K562 (cell line): ENCODE measurements at regions not wholly inside any gene's neighbourhood (a gene's known extent, or its start where the extent isn't known, plus 50 kb on each side); places are given as distances from the start of the nearest gene placed in this dataset.

ENCODE experiments used
- ATAC-seq: fragments of 200-7000 bp; cut with Tn5 transposase; 3 replicates; pipeline ENCODE4 v1.9.1; 2020; ENCODE audit warnings: moderate library complexity
- BruUV-seq: library from RNA; stranded (reverse); fragments of 400-500 nt; replicated peaks from 2 replicates; lab custom pipeline; 2021; lab: Mats Ljungman, UMichigan
- CTCF ChIA-PET: fragments of 300-600 bp; formaldehyde crosslinking; extraction: SDS; loops from one replicate; lab custom pipeline; 2021; ENCODE audit warnings: low intra/inter-chr PET ratio; lab: Yijun Ruan, JAX
- POLR2A ChIA-PET: fragments of 300-600, 350-650 bp; sonication (Branson Sonifier 250); formaldehyde crosslinking; extraction: SDS; loops from one replicate; lab custom pipeline; 2021; ENCODE audit warnings: antibody characterized with exemption, inconsistent platforms; lab: Yijun Ruan, JAX
- DNase-seq, 4 experiments: peaks; one replicate each; pipeline versions ENCODE4 v3.0.0 to v3.0.0-alpha.2; 2011 to 2018; ENCODE audit warnings: low spot score in 3 of 4, mixed read lengths in 3 of 4; ENCODE audit errors: extremely low read depth in 1 of 4
- FAIRE-seq: peaks from 2 replicates; lab custom pipeline; 2011; peaks lifted over from hg19 to GRCh38; lab: Jason Lieb, UNC
- H2AFZ ChIP-seq: 2 replicates; pipeline ENCODE4 v1.6.0; 2011; ENCODE audit warnings: low read depth, low read length, control low read depth, inconsistent platforms
- H3K27ac ChIP-seq: fragments of 200-600 bp; 3 replicates; pipeline ENCODE4 v1.8.0; 2011; ENCODE audit warnings: low read depth, mild to moderate bottlenecking, control low read depth, inconsistent platforms, low read length, moderate library complexity, mixed read lengths; ENCODE audit errors: extremely low read depth
- H3K27me3 ChIP-seq, 2 experiments: fragments of 300-600 bp in 1 of 2; 2 replicates in 1 of 2; 3 replicates in 1 of 2; pipeline versions ENCODE4 v1.6.0 to v1.8.0; 2011; ENCODE audit warnings: inconsistent platforms in 2 of 2, low read length in 2 of 2, mild to moderate bottlenecking in 1 of 2, mixed read lengths in 1 of 2, moderate library complexity in 1 of 2; ENCODE audit not compliant: control insufficient read depth in 2 of 2, insufficient read depth in 2 of 2
- H3K36me3 ChIP-seq: fragments of 300-600 bp; 3 replicates; pipeline ENCODE4 v1.8.0; 2011; ENCODE audit warnings: mild to moderate bottlenecking, low read length, inconsistent platforms; ENCODE audit not compliant: control insufficient read depth, insufficient read depth
- H3K4me1 ChIP-seq, 2 experiments: fragments of 200-600 bp in 1 of 2; replicated peaks in 1 of 2; 2 replicates in 1 of 2; 3 replicates in 1 of 2; pipeline versions ENCODE4 v1.5.1 to v1.8.0; 2011; ENCODE audit warnings: inconsistent platforms in 2 of 2, low read length in 2 of 2, mild to moderate bottlenecking in 1 of 2, mixed read lengths in 1 of 2, moderate library complexity in 1 of 2; ENCODE audit not compliant: control insufficient read depth in 2 of 2, insufficient read depth in 2 of 2
- H3K4me2 ChIP-seq: 2 replicates; pipeline ENCODE4 v1.6.1; 2011; ENCODE audit warnings: low read length, control low read depth, inconsistent platforms, mixed read lengths; ENCODE audit not compliant: insufficient read depth
- H3K4me3 ChIP-seq: fragments of 200-600 bp; sonication (generic), shearing (Covaris generic); 2 replicates; pipeline ENCODE4 v1.5.1; 2016; ENCODE audit warnings: control low read depth, inconsistent platforms
- H3K79me2 ChIP-seq: fragments of 200-600 bp; 3 replicates; pipeline ENCODE4 v1.8.0; 2011; ENCODE audit warnings: low read length, inconsistent platforms; ENCODE audit not compliant: control insufficient read depth, insufficient read depth
- H3K9ac ChIP-seq, 2 experiments: 2 replicates each; pipeline versions ENCODE4 v1.6.0 to v1.6.1; 2011; ENCODE audit warnings: low read depth in 2 of 2, low read length in 2 of 2, control low read depth in 1 of 2, inconsistent platforms in 1 of 2, mild to moderate bottlenecking in 1 of 2, mixed read lengths in 1 of 2; ENCODE audit not compliant: insufficient read depth in 1 of 2
- H3K9me1 ChIP-seq: one replicate; pipeline ENCODE4 v1.6.0; 2011; ENCODE audit warnings: inconsistent platforms, mild to moderate bottlenecking, low read length, moderate library complexity; ENCODE audit not compliant: control insufficient read depth, insufficient read depth
- H3K9me3 ChIP-seq: replicated peaks from 2 replicates; pipeline ENCODE4 v1.5.1; 2011; ENCODE audit warnings: low read depth, low read length, inconsistent platforms; ENCODE audit not compliant: control insufficient read depth, insufficient read depth
- H4K20me1 ChIP-seq: replicated peaks from 2 replicates; pipeline ENCODE4 v1.6.1; 2011; ENCODE audit warnings: low read length, inconsistent platforms, mixed read lengths; ENCODE audit not compliant: control insufficient read depth, insufficient read depth
- BHLHE40 ChIP-seq: IDR thresholded peaks from 2 replicates; pipeline ENCODE4 v1.6.1; 2011; ENCODE audit warnings: low read length, improper control_type of control experiment
- CBX2 ChIP-seq: fragments of 200-600 bp; sonication (generic); IDR thresholded peaks from one replicate; pipeline ENCODE4 v1.6.1; 2012; ENCODE audit warnings: mild to moderate bottlenecking, low read length, inconsistent platforms; ENCODE audit not compliant: insufficient read depth, poor library complexity, severe bottlenecking
- CREB1 ChIP-seq, 2 experiments: sonication (generic) in 1 of 2; formaldehyde crosslinking in 1 of 2; IDR thresholded peaks; 2 replicates each; pipeline versions ENCODE4 v1.6.1 to v1.8.0; 2012 to 2022; ENCODE audit warnings: inconsistent platforms in 1 of 2, mild to moderate bottlenecking in 1 of 2, missing genetic modification reagents in 1 of 2, moderate library complexity in 1 of 2
- HLTF ChIP-seq: fragments of 450-650 bp; IDR thresholded peaks from 2 replicates; pipeline ENCODE4 v1.6.1; 2016
- HNRNPL ChIP-seq: fragments of 200-400 bp; formaldehyde crosslinking; IDR thresholded peaks from 2 replicates; pipeline ENCODE4 v1.6.1; 2017; ENCODE audit warnings: low read depth, mild to moderate bottlenecking, low read length
- MED1 ChIP-seq: sonication (generic); formaldehyde crosslinking; IDR thresholded peaks from 2 replicates; pipeline ENCODE4 v1.8.1; 2023; ENCODE audit warnings: missing genetic modification reagents, borderline replicate concordance
- MTF1 ChIP-seq: fragments of 250-450 bp; sonication (Bioruptor Pico); IDR thresholded peaks from 2 replicates; pipeline ENCODE4 v1.9.0; 2021; ENCODE audit warnings: moderate library complexity, mild to moderate bottlenecking, inconsistent platforms, borderline replicate concordance
- PTTG1 ChIP-seq: fragments of 450-650 bp; IDR thresholded peaks from 2 replicates; pipeline ENCODE4 v1.6.1; 2016; ENCODE audit warnings: low read depth, mild to moderate bottlenecking, missing genetic modification characterization, missing compliant biosample characterization
- RB1 ChIP-seq: fragments of 450-650 bp; IDR thresholded peaks from 2 replicates; pipeline ENCODE4 v1.6.1; 2017; ENCODE audit warnings: low read depth, mild to moderate bottlenecking
- SLC30A9 ChIP-seq: fragments of 250-450 bp; sonication (Bioruptor Pico); IDR thresholded peaks from 2 replicates; pipeline ENCODE4 v1.8.0; 2022; ENCODE audit warnings: mild to moderate bottlenecking, moderate library complexity
- WGBS: fragments of 100-300 bp; shearing (Covaris generic); methylation state at CpG from one replicate; pipeline ENCODE4 v1.1.6; 2016; ENCODE audit warnings: low coverage, mixed read lengths; ENCODE audit not compliant: insufficient coverage; ENCODE audit errors: missing lambda C conversion rate; 5-methylcytosine and 5-hydroxymethylcytosine counted together
- in situ Hi-C: fragments of 300-500 bp; cut with MboI; formaldehyde crosslinking; loops from 4 replicates; pipeline ENCODE4 v1.15.0; 2018; ENCODE audit warnings: inconsistent platforms, mixed read lengths
- intact Hi-C: fragments of 100-400 bp; cut with micrococcal nuclease; formaldehyde crosslinking; loops from 2 replicates; pipeline ENCODE4 v1.14.2; 2022
- TF ChIP-seq, protein P1 (sequence below), 2 experiments: IDR thresholded peaks in 1 of 2; conservative IDR thresholded peaks in 1 of 2; 2 replicates each; pipeline ENCODE4 v1.6.1; 2016; ENCODE audit warnings: low read depth in 2 of 2, mild to moderate bottlenecking in 1 of 2, missing compliant biosample characterization in 1 of 2, missing genetic modification characterization in 1 of 2, moderate library complexity in 1 of 2
- TF ChIP-seq, protein P2 (sequence below): fragments of 250-450 bp; sonication (Bioruptor Pico); IDR thresholded peaks from 2 replicates; pipeline ENCODE4 v1.4.0; 2020

DNA sequence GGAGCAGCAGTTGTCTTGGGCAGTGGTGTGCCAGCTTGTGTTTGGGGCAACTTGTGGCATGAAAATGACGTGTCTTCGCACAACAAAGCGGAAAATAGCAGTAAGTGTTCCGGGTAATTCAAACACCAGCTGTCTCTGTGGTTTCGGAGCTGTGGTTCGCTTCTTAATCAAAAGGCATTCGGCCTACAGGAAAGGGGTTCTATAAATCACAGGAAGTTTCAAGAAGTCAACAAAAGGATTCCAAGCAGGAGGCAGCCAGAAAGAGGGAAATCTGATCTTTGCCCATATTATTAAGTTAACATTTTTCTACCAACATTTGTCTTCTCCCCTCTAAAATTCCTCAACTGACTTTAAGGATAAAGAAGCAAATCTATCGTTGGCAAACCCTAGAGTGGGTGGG lies 353.4 kb downstream of the FGFR2 start:
- CTCF ChIA-PET: no interaction called here
- WGBS: 0% methylated on average over 6 of the region's 8 CpGs
- in situ Hi-C loops: no loop called here

More for the DNA sequence above, 353.4 kb downstream of the FGFR2 start:
- no peak for FAIRE-seq
- H3K27me3 ChIP-seq: no peaks in the 10 kb centered on the region
- H3K36me3 ChIP-seq: no peaks in the 10 kb centered on the region
- H3K4me3 ChIP-seq: no peak overlapping the region
- ATAC-seq: no peak
- no peaks in the 10 kb centered on the region for H3K4me1 ChIP-seq
- H3K9me1 ChIP-seq: no peaks in the 10 kb centered on the region
- no peaks in the 10 kb centered on the region for H3K79me2 ChIP-seq
- BruUV-seq: no TSS peak
- no peak overlapping the region for H2AFZ ChIP-seq
- intact Hi-C loops: no loop called here
- no peaks in the 10 kb centered on the region; the same call in 1 of the 2 replicates for H4K20me1 ChIP-seq
- no peak overlapping the region for H3K27ac ChIP-seq
- no peaks in the 10 kb centered on the region for H3K9me3 ChIP-seq
- H3K4me2 ChIP-seq: no peak overlapping the region
- H3K9ac ChIP-seq: no peak overlapping the region
- POLR2A ChIA-PET: interaction anchor here (0.8 kb wide), 1 partner anchor 14 kb away, joined by 3 read pairs; no protein-coding TSS in a partner anchor
- TF ChIP-seq, protein P1, sequence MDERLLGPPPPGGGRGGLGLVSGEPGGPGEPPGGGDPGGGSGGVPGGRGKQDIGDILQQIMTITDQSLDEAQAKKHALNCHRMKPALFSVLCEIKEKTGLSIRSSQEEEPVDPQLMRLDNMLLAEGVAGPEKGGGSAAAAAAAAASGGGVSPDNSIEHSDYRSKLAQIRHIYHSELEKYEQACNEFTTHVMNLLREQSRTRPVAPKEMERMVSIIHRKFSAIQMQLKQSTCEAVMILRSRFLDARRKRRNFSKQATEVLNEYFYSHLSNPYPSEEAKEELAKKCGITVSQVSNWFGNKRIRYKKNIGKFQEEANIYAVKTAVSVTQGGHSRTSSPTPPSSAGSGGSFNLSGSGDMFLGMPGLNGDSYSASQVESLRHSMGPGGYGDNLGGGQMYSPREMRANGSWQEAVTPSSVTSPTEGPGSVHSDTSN (CRISPR knock-in tag; IDR thresholded peaks at IDR 0.05; ENCODE audit: low read depth): no peak
- TF ChIP-seq, protein P1 (tag; conservative IDR thresholded peaks at IDR 0.05; ENCODE audit: low read depth): no peak
- TF ChIP-seq HNRNPL: no peak
- no peak for TF ChIP-seq BHLHE40
- TF ChIP-seq, protein P2, sequence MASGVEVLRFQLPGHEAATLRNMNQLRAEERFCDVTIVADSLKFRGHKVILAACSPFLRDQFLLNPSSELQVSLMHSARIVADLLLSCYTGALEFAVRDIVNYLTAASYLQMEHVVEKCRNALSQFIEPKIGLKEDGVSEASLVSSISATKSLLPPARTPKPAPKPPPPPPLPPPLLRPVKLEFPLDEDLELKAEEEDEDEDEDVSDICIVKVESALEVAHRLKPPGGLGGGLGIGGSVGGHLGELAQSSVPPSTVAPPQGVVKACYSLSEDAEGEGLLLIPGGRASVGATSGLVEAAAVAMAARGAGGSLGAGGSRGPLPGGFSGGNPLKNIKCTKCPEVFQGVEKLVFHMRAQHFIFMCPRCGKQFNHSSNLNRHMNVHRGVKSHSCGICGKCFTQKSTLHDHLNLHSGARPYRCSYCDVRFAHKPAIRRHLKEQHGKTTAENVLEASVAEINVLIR (CRISPR knock-in tag): no peak
- TF ChIP-seq MTF1 (CRISPR knock-in tag): no peak
- no peak for TF ChIP-seq SLC30A9 (CRISPR knock-in tag)
- TF ChIP-seq RB1: no peak
- TF ChIP-seq CREB1 (IDR thresholded peaks at IDR 0.05): no peak
- no peak for TF ChIP-seq CREB1 (CRISPR knock-in tag; IDR thresholded peaks at IDR 0.05)
- TF ChIP-seq MED1 (CRISPR knock-in tag): no peak
- TF ChIP-seq PTTG1 (tag): no peak
- no peak for TF ChIP-seq HLTF
- no peak for TF ChIP-seq CBX2
- no peak for DNase-seq
